ENCODE measurements at regions not wholly inside any gene's neighbourhood (a gene's known extent, or its start where the extent isn't known, plus 50 kb on each side); places are given as distances from the start of the nearest gene placed in this dataset.

DNA sequence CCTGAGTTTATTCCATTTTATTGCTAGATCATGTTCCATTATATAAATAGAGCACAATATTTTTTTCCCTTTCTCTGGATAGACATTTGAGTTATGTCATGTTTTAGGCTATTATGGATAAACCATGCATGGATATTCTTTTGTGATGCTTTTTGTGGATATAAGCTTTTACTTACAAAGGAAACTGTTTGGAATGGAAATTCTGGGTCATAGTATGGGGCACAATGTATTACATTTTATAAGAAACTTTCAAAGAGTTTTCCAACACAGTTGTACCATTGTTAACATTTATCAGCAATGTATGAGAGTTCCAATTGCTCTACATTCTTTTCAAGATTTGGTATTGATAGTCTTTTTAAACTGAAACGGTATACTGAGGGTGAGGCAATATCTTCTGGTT is 749.4 kb downstream of the SOCS6 start:
- TF ChIP-seq, protein P1, sequence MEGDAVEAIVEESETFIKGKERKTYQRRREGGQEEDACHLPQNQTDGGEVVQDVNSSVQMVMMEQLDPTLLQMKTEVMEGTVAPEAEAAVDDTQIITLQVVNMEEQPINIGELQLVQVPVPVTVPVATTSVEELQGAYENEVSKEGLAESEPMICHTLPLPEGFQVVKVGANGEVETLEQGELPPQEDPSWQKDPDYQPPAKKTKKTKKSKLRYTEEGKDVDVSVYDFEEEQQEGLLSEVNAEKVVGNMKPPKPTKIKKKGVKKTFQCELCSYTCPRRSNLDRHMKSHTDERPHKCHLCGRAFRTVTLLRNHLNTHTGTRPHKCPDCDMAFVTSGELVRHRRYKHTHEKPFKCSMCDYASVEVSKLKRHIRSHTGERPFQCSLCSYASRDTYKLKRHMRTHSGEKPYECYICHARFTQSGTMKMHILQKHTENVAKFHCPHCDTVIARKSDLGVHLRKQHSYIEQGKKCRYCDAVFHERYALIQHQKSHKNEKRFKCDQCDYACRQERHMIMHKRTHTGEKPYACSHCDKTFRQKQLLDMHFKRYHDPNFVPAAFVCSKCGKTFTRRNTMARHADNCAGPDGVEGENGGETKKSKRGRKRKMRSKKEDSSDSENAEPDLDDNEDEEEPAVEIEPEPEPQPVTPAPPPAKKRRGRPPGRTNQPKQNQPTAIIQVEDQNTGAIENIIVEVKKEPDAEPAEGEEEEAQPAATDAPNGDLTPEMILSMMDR (IDR thresholded peaks at IDR 0.05; ENCODE audit: low read length) = no peak
- TF ChIP-seq EZH2 (optimal IDR thresholded peaks at IDR 0.05; ENCODE audit: low read depth, low read length) (no peak), EZH2phosphoT487 (IDR thresholded peaks at IDR 0.05; ENCODE audit: low read length) (no peak)
